ENCODE measurements at regions not wholly inside any gene's neighbourhood (a gene's known extent, or its start where the extent isn't known, plus 50 kb on each side); places are given as distances from the start of the nearest gene placed in this dataset.

- no peak for DNase-seq
Measured at GRCh38 chr16:64397945-64398508, 723.8 kb downstream of the CDH11 start.

GRCh38 chr16:64397042-64397441 is 724.8 kb downstream of the CDH11 start:
- DNase-seq = no peak

- DNase-seq = no peak
Measured at GRCh38 chr16:64394061-64394460, 727.8 kb downstream of the CDH11 start.

- DNase-seq = no peak
Measured at GRCh38 chr16:64392456-64392855, 729.4 kb downstream of the CDH11 start.

GRCh38 chr16:64391063-64391600 is 730.7 kb downstream of the CDH11 start:
- no peak for DNase-seq

- DNase-seq = no peak
Measured at GRCh38 chr16:64390102-64390501, 731.8 kb downstream of the CDH11 start.

GRCh38 chr16:64384636-64385035 is 737.2 kb downstream of the CDH11 start:
- DNase-seq = no peak

GRCh38 chr16:64381979-64382378 is 739.9 kb downstream of the CDH11 start:
- no peak for DNase-seq

- no peak for DNase-seq
Measured at GRCh38 chr16:64380751-64381150, 741.1 kb downstream of the CDH11 start.

- no peak for DNase-seq
Measured at GRCh38 chr16:64375391-64375980, 746.4 kb downstream of the CDH11 start.

- no peak for DNase-seq
Measured at GRCh38 chr16:64370112-64370511, 751.8 kb downstream of the CDH11 start.

- DNase-seq = no peak
Measured at GRCh38 chr16:64365448-64365931, 756.4 kb downstream of the CDH11 start.

- no peak for DNase-seq
Measured at GRCh38 chr16:64364894-64365293, 757.0 kb downstream of the CDH11 start.

GRCh38 chr16:64364416-64364815 is 757.4 kb downstream of the CDH11 start:
- DNase-seq = no peak

GRCh38 chr16:64364016-64364415 is 757.8 kb downstream of the CDH11 start:
- no peak for DNase-seq

GRCh38 chr16:64363039-64363438 is 758.8 kb downstream of the CDH11 start:
- no peak for DNase-seq

GRCh38 chr16:64362193-64362592 is 759.7 kb downstream of the CDH11 start:
- no peak for DNase-seq

GRCh38 chr16:64361753-64362152 is 760.1 kb downstream of the CDH11 start:
- no peak for DNase-seq

- no peak for DNase-seq
Measured at GRCh38 chr16:64358291-64358690, 763.6 kb downstream of the CDH11 start.

- DNase-seq = no peak
Measured at GRCh38 chr16:64356267-64356666, 765.6 kb downstream of the CDH11 start.

GRCh38 chr16:64352246-64352645 is 769.6 kb downstream of the CDH11 start:
- no peak for DNase-seq

- no peak for DNase-seq
Measured at GRCh38 chr16:64351121-64351520, 770.7 kb downstream of the CDH11 start.

GRCh38 chr16:64346080-64346479 is 775.8 kb downstream of the CDH11 start:
- no peak for DNase-seq

- no peak for DNase-seq
Measured at GRCh38 chr16:64345142-64345541, 776.7 kb downstream of the CDH11 start.

Data from NCI-H526 treated with DMSO at 0.1 percent for 48 hours (cell line).